ENCODE measurements at regions not wholly inside any gene's neighbourhood (a gene's known extent, or its start where the extent isn't known, plus 50 kb on each side); places are given as distances from the start of the nearest gene placed in this dataset.

DNA sequence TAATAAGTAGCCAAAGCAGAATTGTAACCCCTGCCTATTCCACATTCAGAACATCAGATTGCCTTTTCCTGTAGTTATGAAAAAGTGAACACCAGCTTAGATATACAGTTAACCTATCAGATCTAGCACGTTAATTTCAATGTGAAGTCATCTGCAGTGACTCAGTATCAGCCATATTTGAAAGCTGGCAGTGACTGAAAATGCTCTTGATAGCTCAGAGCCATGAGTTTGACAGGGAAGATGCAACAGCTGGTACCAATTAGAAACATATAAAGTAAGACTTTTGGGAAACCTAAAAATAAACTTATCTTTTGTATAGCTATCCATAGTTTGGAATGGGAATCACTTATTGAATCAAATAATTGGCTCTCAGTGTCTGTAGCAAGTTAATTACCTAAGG is 284.1 kb upstream of the NPSR1 start:
- DNase-seq (ENCODE audit: extremely low read depth, low read depth) = no peak
- TF ChIP-seq CTCF (IDR thresholded peaks at IDR 0.05; ENCODE audit: low read depth, low read length) = no peak

DNA sequence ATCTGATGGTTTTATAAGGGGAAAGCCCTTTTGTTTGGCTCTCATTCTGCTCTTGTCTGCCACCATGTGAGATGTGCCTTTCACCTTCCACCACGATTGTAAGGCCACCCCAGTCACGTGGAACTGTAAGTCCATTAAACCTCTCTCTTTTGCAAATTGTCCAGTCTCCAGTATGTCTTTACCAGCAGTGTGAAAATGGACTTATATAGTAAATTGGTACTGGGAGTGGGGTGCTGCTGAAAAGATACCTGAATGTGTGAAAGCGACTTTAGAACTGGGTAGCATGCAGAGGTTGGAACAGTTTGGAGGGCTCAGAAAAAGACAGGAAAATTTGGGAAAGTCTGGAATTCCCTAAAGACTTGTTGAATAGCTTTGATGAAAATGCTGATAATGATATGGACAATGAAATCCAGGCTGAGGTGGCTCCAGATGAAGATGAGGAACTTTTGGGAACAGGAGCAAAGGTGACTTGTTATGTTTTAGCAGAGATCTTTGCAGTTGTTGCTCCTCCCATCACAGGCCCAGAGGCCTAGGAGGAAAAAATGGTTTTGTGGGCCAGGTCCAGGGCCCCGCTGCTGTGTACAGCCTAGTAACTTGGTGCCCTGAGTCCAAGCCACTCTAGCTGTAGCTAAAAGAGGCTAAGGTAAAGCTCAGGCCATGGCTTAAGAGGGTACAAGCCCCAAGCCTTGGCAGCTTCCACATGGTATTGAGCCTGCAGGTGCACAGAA is 275.7 kb upstream of the NPSR1 start:
- TF ChIP-seq CTCF (IDR thresholded peaks at IDR 0.05; ENCODE audit: low read depth, low read length) = no peak
- DNase-seq (ENCODE audit: extremely low read depth, low read depth) = no peak

GRCh38 chr7:34385384-34385783 is 272.6 kb upstream of the NPSR1 start:
- TF ChIP-seq CTCF (IDR thresholded peaks at IDR 0.05; ENCODE audit: low read depth, low read length) = no peak
- DNase-seq (ENCODE audit: extremely low read depth, low read depth) = no peak

GRCh38 chr7:34389332-34390078 is 268.5 kb upstream of the NPSR1 start:
- DNase-seq (ENCODE audit: extremely low read depth, low read depth) = no peak
- no peak for TF ChIP-seq CTCF (IDR thresholded peaks at IDR 0.05; ENCODE audit: low read depth, low read length)

- DNase-seq (ENCODE audit: extremely low read depth, low read depth) = no peak
- no peak for TF ChIP-seq CTCF (IDR thresholded peaks at IDR 0.05; ENCODE audit: low read depth, low read length)
These were observed 267.9 kb upstream of the NPSR1 start for GRCh38 chr7:34390103-34390502.

DNA sequence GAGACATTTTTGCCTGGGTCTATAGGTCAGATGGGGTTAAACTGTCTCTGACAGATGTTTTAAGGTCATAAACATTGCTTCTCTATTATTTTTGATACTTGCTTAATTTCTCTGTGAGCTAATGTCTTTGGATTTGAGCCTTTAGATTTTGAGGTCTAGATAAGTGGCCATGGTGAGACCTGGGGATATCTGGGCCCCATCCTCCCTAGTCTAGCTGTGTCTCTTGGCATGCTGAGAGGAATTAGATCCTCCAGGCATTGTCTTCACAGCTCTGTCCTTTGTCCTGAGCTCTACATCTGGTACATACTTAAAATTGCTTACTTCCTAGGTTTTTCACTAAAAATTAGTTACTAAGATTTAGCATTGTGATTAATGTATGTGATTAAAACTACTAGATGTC is 265.0 kb upstream of the NPSR1 start:
- no peak for TF ChIP-seq CTCF (IDR thresholded peaks at IDR 0.05; ENCODE audit: low read depth, low read length)

DNA sequence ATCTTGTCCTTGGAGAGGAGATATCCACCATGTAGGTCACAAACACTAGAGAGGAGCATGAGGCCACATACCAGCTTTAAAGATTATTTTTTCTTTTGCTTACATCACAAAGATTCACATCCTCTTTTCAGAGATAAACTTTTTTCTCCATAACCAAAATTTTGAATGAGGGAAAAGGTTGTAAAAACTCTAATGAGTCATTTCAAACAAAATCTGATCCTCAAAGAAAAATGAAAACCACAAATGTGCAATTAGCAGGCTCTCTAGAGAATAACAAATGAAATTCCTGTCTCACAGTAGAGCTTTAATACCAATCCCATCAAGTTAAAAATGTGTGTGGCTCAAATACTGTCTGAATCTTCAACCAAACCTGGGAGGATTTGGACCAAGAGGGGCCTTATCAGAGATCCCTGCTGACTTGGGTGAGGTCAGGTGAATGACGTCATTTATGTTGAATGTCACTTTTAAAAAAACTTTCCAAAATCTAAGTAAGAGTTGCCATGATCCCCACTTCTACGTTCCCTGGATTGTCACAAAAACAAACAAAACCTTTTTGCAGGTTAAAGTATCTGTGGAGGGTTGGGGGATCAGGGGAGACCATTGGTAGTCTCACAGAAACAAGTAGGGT is 261.5 kb upstream of the NPSR1 start:
- DNase-seq (ENCODE audit: extremely low read depth, low read depth) = no peak
- TF ChIP-seq CTCF (IDR thresholded peaks at IDR 0.05; ENCODE audit: low read depth, low read length) = no peak

More for the DNA sequence above, 265.0 kb upstream of the NPSR1 start:
- no peak for DNase-seq (ENCODE audit: extremely low read depth, low read depth)
